HG02763 (cell line): ENCODE measurements at regions not wholly inside any gene's neighbourhood (a gene's known extent, or its start where the extent isn't known, plus 50 kb on each side); places are given as distances from the start of the nearest gene placed in this dataset.
"Not testable (repeated sequence)": the region's sequence is repeated elsewhere in the genome, so short reads cannot be mapped to it uniquely, and the experiment has no call there.

Experiments used
- ATAC-seq: cut with Tn5 transposase; IDR thresholded peaks from one replicate; pipeline ENCODE4 v1.9.1; 2021; ENCODE audit warnings: mild to moderate bottlenecking, moderate library complexity; ENCODE audit not compliant: unreplicated experiment

GRCh38 chr3:26763723-26764122, 141.2 kb downstream of the LRRC3B start:
- no peak for ATAC-seq

DNA sequence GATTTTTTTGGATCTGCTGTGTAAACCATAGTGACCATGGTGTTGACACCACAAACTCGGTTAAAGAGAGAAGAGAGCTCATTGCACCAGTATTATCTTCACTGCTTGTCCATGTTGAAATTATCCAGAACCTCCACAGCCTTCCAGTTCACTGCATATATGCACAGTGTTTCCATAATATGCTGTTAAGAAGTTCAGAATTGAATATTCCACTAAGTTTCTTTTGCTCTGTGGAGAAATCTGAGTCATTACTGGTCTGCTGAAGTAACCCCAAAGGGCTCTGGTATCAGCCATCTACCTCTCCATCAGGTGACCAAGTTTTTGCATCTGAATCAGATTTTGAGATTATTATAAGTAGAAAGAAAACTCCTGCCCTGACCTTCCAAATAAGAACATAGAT, 143.5 kb downstream of the LRRC3B start:
- no peak for ATAC-seq

DNA sequence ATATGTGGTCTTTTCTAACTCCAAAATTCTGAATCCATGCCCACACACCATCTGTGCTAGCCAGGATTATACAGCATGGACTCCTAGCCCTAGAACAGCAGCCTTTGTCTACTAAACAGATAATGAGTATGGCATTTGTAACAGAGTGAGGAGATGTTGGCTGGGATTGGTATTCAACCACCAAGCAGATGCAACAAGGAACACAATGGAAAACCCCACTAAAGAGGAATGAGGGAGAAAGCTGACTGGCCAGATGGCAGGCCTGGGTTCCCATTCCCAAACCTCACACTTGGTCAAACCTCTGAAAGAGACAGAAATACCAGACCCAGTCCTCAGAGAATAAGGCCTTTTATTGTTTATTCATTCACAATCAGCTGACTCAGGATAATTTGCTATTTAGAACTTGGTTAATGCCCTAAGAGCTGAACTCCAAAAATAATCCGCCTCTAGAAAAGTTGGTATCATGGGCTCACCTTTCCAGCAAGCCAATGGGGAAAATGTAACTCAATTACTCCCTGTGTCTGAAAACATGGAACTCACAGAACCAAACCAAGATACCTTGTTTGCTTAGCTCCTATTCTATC, 145.6 kb downstream of the LRRC3B start:
- no peak for ATAC-seq

- no peak for ATAC-seq
Observed at GRCh38 chr3:26799679-26800317, 177.2 kb downstream of the LRRC3B start.

- ATAC-seq = no peak
Observed at GRCh38 chr3:26807272-26807671, 184.7 kb downstream of the LRRC3B start.

DNA sequence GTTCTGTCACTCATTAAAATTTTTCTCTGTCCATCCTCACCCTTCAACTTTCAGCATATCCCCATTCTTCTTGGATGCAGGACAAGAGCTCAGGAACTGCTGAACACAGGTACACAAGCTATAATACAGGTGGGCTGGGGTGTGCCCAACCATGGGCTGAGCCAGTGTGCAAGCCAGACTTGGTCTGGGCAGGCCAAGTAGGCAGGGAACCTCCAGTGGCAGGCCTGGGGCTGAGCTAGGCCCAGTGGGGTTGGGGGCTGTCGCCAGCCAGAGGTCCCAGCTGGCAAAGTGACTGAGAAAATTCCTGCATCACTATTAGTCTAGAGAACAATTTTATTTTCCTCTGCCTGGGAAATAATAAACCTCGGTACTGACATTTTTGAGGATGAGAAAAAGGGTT, 202.9 kb downstream of the LRRC3B start:
- no peak for ATAC-seq

- ATAC-seq = no peak
Observed at GRCh38 chr3:26827169-26827568, 204.6 kb downstream of the LRRC3B start.

DNA sequence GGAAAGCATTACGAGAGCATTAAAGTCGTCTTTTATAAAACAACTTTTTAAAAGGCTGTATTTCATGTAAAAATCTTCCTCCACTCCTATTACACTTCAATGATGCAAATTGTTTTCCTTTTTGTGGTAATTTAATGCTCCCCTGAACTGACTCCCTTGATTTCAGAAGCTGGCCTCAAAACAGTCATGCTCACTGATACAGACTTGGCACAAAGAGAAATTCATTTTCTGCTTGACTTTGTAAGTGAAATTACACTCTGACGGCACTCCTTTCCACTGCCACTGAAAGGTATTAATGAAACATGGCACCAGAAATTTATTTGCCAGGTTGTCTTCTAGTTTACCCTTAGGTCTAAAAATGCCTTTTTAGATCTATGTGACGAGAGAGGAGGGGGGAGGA, 215.5 kb downstream of the LRRC3B start:
- ATAC-seq = no peak

GRCh38 chr3:26839001-26839400, 216.4 kb downstream of the LRRC3B start:
- ATAC-seq = no peak

DNA sequence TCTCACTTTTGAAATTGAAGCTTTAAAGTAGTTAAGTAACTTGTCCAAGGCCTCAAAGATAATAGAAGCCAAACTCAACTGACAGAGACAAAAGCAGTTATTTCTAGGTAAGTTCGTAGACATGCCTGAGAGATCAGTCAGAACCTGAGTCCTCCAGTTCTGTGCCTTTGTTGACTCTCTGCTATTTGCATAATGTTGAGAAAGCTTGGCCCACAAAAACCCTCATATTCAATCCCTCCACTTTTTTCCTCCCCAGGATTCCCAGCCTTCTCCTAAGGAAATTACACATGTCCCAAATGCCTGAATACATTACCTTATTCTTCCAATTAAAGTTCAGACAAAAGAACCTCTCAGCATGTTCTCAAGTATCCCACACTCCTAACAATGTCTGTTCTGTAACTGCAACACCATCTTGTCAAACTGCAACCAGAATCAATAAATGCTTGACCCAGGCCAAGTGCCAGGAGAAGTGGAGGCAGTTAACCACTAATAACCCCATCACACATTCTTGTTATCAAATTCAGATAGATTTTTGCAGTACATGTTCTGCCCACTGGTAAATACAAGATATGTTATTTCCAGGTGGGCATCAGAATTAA, 217.8 kb downstream of the LRRC3B start:
- ATAC-seq = no peak

GRCh38 chr3:26845194-26845593, 222.6 kb downstream of the LRRC3B start:
- ATAC-seq = no peak

- no peak for ATAC-seq
Observed at GRCh38 chr3:26847680-26848079, 225.1 kb downstream of the LRRC3B start.

GRCh38 chr3:26894443-26894842, 271.9 kb downstream of the LRRC3B start:
- no peak for ATAC-seq

DNA sequence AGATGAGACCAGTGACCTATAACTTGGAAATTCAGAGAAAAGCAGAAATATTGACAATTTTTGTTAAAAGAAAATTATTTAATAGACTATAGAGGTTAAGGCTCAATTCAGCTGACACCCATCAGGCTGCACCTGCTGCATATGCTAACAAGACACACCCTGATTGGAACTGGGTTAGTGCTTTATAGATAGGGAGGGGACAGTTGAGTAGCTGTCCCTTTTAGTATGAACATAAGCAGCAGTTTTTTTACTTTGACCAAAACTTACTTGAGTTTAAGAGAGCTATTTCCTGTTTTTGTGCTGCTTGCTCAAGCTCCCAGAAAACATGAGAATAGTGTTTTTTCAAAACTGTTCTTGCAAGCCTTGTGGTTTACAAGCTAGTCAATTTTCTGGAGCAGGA, 292.6 kb downstream of the LRRC3B start:
- ATAC-seq = no peak

- no peak for ATAC-seq
Observed at GRCh38 chr3:26920646-26921478, 298.3 kb downstream of the LRRC3B start.

- no peak for ATAC-seq
Observed at GRCh38 chr3:26931896-26932295, 309.3 kb downstream of the LRRC3B start.

- ATAC-seq = no peak
Observed at GRCh38 chr3:26932752-26933151, 310.2 kb downstream of the LRRC3B start.

GRCh38 chr3:26945480-26945879, 322.9 kb downstream of the LRRC3B start:
- not testable (repeated sequence) for ATAC-seq

GRCh38 chr3:26960382-26960781, 337.8 kb downstream of the LRRC3B start:
- ATAC-seq = no peak

- peak; percentile 93 for ATAC-seq
Observed at GRCh38 chr3:26962492-26963360, 340.2 kb downstream of the LRRC3B start.

DNA sequence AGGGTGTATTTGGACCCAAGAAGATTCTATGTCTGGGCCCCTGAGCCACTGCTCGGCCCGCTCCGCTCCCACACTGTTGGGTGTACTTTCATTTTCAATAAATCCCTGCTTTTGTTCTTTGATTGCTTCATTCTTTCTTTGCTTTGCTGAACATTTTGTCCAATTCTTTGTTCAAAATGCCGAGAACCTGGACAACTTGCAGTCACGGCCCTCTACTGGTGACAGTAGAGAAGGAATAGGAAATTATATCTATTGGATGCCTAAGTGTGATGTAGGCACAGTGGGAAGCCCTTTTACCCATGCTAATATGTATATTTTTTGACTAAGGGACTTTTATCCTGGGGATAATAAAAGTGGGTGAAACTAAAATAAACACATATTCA, 340.8 kb downstream of the LRRC3B start:
- ATAC-seq = no peak
